Muscle layer of duodenum (tissue), 2 donors: ENCODE measurements at regions not wholly inside any gene's neighbourhood (a gene's known extent, or its start where the extent isn't known, plus 50 kb on each side); places are given as distances from the start of the nearest gene placed in this dataset.

Source experiments
- H3K27ac ChIP-seq: one replicate; pipeline ENCODE4 v1.7.0; 2013; ENCODE audit warnings: mild to moderate bottlenecking, low read length
- H3K27me3 ChIP-seq: one replicate; pipeline ENCODE4 v1.7.0; 2013; ENCODE audit warnings: low read depth, mild to moderate bottlenecking, control low read depth, low read length
- H3K36me3 ChIP-seq, 2 donors: one replicate each; pipeline ENCODE4 v1.7.0; 2013; ENCODE audit warnings: low read length in 2 of 2, control low read depth in 1 of 2, mild to moderate bottlenecking in 1 of 2; ENCODE audit not compliant: insufficient read depth in 2 of 2, control insufficient read depth in 1 of 2
- H3K4me1 ChIP-seq, 2 donors: one replicate each; pipeline ENCODE4 v1.7.0; 2013; ENCODE audit warnings: low read length in 2 of 2, mild to moderate bottlenecking in 2 of 2, control low read depth in 1 of 2, moderate library complexity in 1 of 2; ENCODE audit not compliant: insufficient read depth in 2 of 2, control insufficient read depth in 1 of 2
- H3K4me3 ChIP-seq, 2 donors: one replicate each; pipeline ENCODE4 v1.7.0; 2013; ENCODE audit warnings: low read length in 2 of 2, low read depth in 1 of 2, mild to moderate bottlenecking in 1 of 2
- H3K9me3 ChIP-seq, 2 donors: one replicate each; pipeline ENCODE4 v1.7.0; 2013; ENCODE audit warnings: low read length in 2 of 2, control low read depth in 1 of 2, mild to moderate bottlenecking in 1 of 2; ENCODE audit not compliant: control insufficient read depth in 1 of 2
- donor health status: healthy.

DNA sequence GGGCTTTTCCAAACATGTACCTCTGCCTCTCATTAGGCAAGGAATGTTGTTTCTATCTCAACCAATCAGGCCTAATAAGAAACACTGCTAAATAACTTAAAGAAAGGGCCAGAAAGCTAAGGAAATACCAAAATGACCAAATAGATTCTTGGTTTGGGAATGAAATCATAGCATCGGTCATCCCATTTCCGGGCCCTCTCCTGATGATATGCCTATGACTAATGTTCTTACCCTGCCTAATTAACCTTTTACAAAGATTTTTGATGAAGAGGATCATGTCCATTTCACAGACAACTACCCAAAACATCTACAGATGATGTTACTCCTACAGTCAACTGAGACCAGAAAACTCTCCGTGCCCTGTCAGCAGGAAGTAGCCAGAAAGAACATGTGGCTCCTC is 164.0 kb downstream of the DDX3Y start:
- H3K9me3 ChIP-seq = peaks cover 0 to 5% of the 10 kb centered on the region in 2 donors
- no peaks in the 10 kb centered on the region for H3K36me3 ChIP-seq
- no peak overlapping the region for H3K4me3 ChIP-seq
- H3K27ac ChIP-seq = no peak overlapping the region
- no peaks in the 10 kb centered on the region for H3K4me1 ChIP-seq
- H3K27me3 ChIP-seq = no peaks in the 10 kb centered on the region

DNA sequence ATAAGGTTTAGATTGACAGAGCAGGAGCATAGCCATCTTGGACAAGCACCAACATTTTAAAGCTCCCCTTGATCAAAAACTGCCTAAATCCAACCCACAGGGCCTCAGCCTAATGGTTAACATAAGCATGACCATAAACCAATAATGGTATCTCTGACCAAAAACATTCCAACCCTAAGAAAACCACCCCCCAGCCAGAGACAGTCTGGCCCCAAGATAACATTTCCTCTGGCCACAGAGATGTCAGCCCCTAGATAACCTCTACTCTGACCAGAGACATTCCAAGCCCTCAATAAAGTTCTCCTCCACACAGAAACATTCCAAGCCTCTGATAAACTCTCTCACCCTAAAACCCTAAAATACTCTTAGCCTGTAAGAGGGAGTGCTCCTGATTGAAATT is 164.4 kb downstream of the DDX3Y start:
- Histone ChIP-seq H3K27ac (no peak overlapping the region), H3K4me3 (no peak overlapping the region), H3K27me3 (no peaks in the 10 kb centered on the region), H3K4me1 (no peaks in the 10 kb centered on the region), H3K9me3 (peaks cover 0 to 5% of the 10 kb centered on the region in 2 donors), H3K36me3 (no peaks in the 10 kb centered on the region)

- Histone ChIP-seq H3K36me3 (no peaks in the 10 kb centered on the region), H3K4me3 (no peak overlapping the region), H3K27ac (no peak overlapping the region), H3K4me1 (no peaks in the 10 kb centered on the region), H3K27me3 (no peaks in the 10 kb centered on the region), H3K9me3 (no peaks in the 10 kb centered on the region)
Observed at GRCh38 chrY:13082748-13083147, 178.1 kb downstream of the DDX3Y start.

DNA sequence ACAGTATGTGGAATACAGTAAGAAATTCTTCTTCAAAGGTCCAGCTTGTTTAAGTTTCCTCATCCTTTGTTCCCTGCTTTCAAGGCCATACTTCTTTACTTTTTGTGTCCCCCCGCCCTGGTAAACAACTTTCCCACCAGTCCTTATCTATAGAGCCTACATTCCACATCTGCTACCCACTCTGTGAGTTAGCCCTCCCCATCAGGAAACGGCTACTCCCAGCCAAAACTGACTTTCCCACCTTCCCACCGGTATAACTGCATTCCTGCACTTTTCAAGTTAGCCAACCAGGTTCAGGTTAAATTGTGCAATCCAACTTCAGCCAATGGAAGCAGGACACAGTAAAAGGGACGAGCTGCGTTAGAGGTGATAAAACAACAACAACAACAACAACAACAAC is 186.9 kb downstream of the DDX3Y start:
- no peak overlapping the region for H3K27ac ChIP-seq
- H3K36me3 ChIP-seq = no peaks in the 10 kb centered on the region
- no peaks in the 10 kb centered on the region for H3K9me3 ChIP-seq
- H3K4me1 ChIP-seq = no peaks in the 10 kb centered on the region
- H3K27me3 ChIP-seq = no peaks in the 10 kb centered on the region
- H3K4me3 ChIP-seq = no peak overlapping the region

GRCh38 chrY:13092986-13093385 is 188.3 kb downstream of the DDX3Y start:
- no peaks in the 10 kb centered on the region for H3K27me3 ChIP-seq
- H3K36me3 ChIP-seq = no peaks in the 10 kb centered on the region
- no peaks in the 10 kb centered on the region for H3K4me1 ChIP-seq
- no peaks in the 10 kb centered on the region for H3K9me3 ChIP-seq
- no peak overlapping the region for H3K4me3 ChIP-seq
- H3K27ac ChIP-seq = no peak overlapping the region

DNA sequence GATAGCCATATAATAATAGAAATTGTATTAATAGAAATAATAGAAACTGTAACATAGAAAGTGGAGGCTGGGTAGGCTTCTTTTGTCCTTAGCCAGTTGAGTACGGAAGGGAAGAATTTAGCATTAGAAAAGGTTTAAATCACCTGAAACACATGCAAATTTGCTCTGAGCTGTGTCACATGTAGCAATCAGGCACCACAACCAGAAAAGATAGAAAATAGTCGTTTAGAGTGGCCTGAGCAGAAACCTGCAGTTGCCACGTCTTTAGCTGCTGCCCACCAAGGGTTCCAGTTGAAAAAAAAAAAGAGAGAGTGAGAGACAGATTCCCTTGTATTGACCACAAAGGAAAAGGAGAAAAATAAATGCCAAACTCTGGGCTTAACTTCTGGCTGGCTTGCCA is 188.8 kb downstream of the DDX3Y start:
- H3K27ac ChIP-seq = no peak overlapping the region
- no peaks in the 10 kb centered on the region for H3K36me3 ChIP-seq
- no peaks in the 10 kb centered on the region for H3K9me3 ChIP-seq
- no peaks in the 10 kb centered on the region for H3K27me3 ChIP-seq
- H3K4me3 ChIP-seq = no peak overlapping the region
- H3K4me1 ChIP-seq = no peaks in the 10 kb centered on the region

- Histone ChIP-seq H3K27ac (no peak overlapping the region), H3K36me3 (no peaks in the 10 kb centered on the region), H3K4me1 (no peaks in the 10 kb centered on the region), H3K9me3 (no peaks in the 10 kb centered on the region), H3K27me3 (no peaks in the 10 kb centered on the region), H3K4me3 (no peak overlapping the region)
Observed at GRCh38 chrY:13094411-13094810, 189.7 kb downstream of the DDX3Y start.

DNA sequence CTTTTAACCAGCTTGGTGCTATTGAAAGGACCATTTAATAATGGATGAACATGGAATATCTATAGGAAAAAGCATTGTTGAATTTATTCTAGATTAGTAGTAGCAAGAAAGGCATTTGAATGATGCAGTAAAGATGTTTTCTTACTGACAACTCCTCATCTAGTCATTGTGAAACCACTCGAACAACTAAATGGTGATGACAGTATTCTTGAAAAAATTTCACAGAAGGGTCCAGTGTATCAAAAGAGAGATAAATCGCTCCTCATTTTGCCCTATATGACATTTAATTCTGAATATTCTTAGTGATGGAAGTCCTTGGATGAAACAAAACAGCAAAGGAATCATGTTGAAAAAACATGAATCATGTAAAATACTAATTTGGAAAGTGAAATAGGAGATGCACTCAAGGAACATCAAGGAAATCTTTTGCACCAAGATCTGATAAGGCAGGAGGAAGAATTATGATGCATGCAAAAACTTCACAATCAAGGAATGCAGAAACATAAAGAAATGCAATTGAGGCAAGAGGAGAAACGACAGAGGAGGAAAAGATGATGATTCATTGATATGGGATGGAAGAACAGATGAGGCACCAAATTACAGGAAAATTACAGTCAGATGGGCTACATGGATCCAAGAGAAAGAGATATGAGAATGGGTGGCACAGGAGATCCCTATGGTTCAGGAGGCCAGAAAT is 190.4 kb downstream of the DDX3Y start:
- Histone ChIP-seq H3K27ac (no peak overlapping the region), H3K4me3 (no peak overlapping the region), H3K27me3 (no peaks in the 10 kb centered on the region), H3K36me3 (no peaks in the 10 kb centered on the region), H3K4me1 (no peaks in the 10 kb centered on the region), H3K9me3 (no peaks in the 10 kb centered on the region)

GRCh38 chrY:13126881-13127456 is 222.3 kb downstream of the DDX3Y start:
- no peaks in the 10 kb centered on the region for H3K9me3 ChIP-seq
- no peak overlapping the region for H3K27ac ChIP-seq
- no peaks in the 10 kb centered on the region for H3K4me1 ChIP-seq
- H3K4me3 ChIP-seq = no peak overlapping the region
- no peaks in the 10 kb centered on the region for H3K36me3 ChIP-seq
- no peaks in the 10 kb centered on the region for H3K27me3 ChIP-seq

DNA sequence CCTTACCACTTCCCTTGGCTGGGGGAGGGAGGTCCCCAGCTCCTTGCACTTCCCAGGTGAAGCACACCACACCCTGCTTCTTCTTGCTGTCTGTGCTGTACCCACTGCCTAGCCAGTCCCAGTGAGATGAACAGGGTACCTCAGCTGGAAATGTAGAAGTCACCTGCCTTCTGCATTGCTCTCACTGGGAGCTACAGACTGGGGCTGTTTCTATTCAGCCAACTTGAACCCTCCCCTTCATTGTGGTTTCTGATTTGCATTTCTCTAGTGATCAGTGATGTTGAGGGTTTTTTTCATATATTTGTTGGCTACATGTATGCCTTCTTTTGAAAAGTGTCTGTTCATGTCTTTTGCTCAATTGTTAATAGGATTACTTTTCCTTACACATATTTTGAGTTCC is 222.8 kb downstream of the DDX3Y start:
- H3K27ac ChIP-seq = no peak overlapping the region
- no peak overlapping the region for H3K4me3 ChIP-seq
- H3K4me1 ChIP-seq = no peaks in the 10 kb centered on the region

DNA sequence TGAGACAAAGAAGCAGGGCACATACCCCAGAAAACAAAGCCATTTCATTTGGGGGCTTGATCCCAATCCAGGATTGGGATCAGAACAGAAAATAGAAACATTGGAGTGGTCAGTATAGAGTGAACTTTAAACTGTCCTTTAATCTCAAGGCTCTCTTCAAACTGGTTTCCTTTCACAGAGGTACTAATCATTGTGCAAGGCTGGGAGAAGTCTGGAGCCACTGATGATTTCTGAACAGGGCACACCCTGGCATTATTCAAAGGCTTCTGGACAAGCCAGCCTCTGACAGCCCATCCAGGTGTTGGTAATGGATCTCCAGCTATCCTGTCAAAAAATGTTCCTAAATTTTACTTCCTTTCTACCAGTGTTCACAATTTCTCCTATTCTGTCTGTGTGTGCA is 244.5 kb downstream of the DDX3Y start:
- Histone ChIP-seq H3K27ac (no peak overlapping the region), H3K36me3 (no peaks in the 10 kb centered on the region), H3K4me3 (peak overlapping the region; percentile 33 to 44), H3K9me3 (no peaks in the 10 kb centered on the region), H3K27me3 (no peaks in the 10 kb centered on the region), H3K4me1 (no peaks in the 10 kb centered on the region)

More for the DNA sequence above, 222.8 kb downstream of the DDX3Y start:
- Histone ChIP-seq H3K9me3 (no peaks in the 10 kb centered on the region), H3K36me3 (no peaks in the 10 kb centered on the region), H3K27me3 (no peaks in the 10 kb centered on the region)

GRCh38 chrY:13167698-13168097 is 263.0 kb downstream of the DDX3Y start:
- no peak overlapping the region for H3K27ac ChIP-seq
- H3K9me3 ChIP-seq = no peaks in the 10 kb centered on the region
- H3K4me1 ChIP-seq = no peaks in the 10 kb centered on the region
- no peaks in the 10 kb centered on the region for H3K27me3 ChIP-seq
- no peak overlapping the region for H3K4me3 ChIP-seq
- no peaks in the 10 kb centered on the region for H3K36me3 ChIP-seq
